Heart right ventricle (tissue), 16 donors: ENCODE measurements at regions not wholly inside any gene's neighbourhood (a gene's known extent, or its start where the extent isn't known, plus 50 kb on each side); places are given as distances from the start of the nearest gene placed in this dataset.

Experiments
- ATAC-seq, 8 donors: fragments of 200-7000 bp; cut with Tn5 transposase; one replicate each; pipeline ENCODE4 v1.9.1; 2020; ENCODE audit warnings: mild to moderate bottlenecking in 8 of 8, moderate library complexity in 8 of 8, moderate number of reproducible peaks in 1 of 8
- DNase-seq, 2 donors: peaks; one replicate each; pipeline ENCODE4 v3.0.0-alpha.2; 2020
- H3K27ac ChIP-seq, 10 donors: fragments of 200-600 bp; sonication (generic) in 2 of 10; one replicate each; pipeline versions ENCODE4 v1.5.0 to v1.8.0; 2020 to 2022; ENCODE audit warnings: mild to moderate bottlenecking in 3 of 10
- H3K27me3 ChIP-seq, 7 donors: fragments of 200-600 bp; one replicate each; pipeline ENCODE4 v1.8.0; 2021 to 2022; ENCODE audit warnings: mild to moderate bottlenecking in 2 of 7
- H3K36me3 ChIP-seq, 9 donors: fragments of 200-600 bp; sonication (generic) in 1 of 9; one replicate each; pipeline versions ENCODE4 v1.5.0 to v1.8.0; 2020 to 2022; ENCODE audit warnings: mild to moderate bottlenecking in 2 of 9
- H3K4me1 ChIP-seq, 9 donors: fragments of 200-600 bp; sonication (generic) in 1 of 9; one replicate each; pipeline versions ENCODE4 v1.5.0 to v1.8.0; 2020 to 2022; ENCODE audit warnings: mild to moderate bottlenecking in 4 of 9
- H3K4me3 ChIP-seq, 10 donors: fragments of 200-600 bp; sonication (generic) in 2 of 10; one replicate each; pipeline versions ENCODE4 v1.5.0 to v1.8.0; 2020 to 2022; ENCODE audit warnings: mild to moderate bottlenecking in 7 of 10, moderate library complexity in 2 of 10
- H3K9me3 ChIP-seq, 11 donors: fragments of 200-600 bp in 10 of 11; sonication (generic) in 2 of 11; one replicate each; pipeline versions ENCODE4 v1.5.0 to v1.8.0; 2013 to 2022; ENCODE audit warnings: mild to moderate bottlenecking in 2 of 11, control low read depth in 1 of 11, moderate library complexity in 1 of 11
- WGBS, 2 donors: extraction: QIAGEN DNeasy Blood & Tissue Kit; methylation state at CpG; one replicate each; pipeline ENCODE4 v1.1.7; 2013; ENCODE audit warnings: inconsistent platforms in 1 of 2; 5-methylcytosine and 5-hydroxymethylcytosine counted together
- intact Hi-C, 10 donors: fragments of 100-400 bp; cut with DNase I; formaldehyde crosslinking; loops; one replicate each; pipeline versions ENCODE4 v1.11.1 to v1.14.2; 2022
- TF ChIP-seq, protein P1 (sequence below), 9 donors: fragments of 200-600 bp; sonication (generic) in 2 of 9; IDR thresholded peaks; one replicate each; pipeline versions ENCODE4 v1.5.0 to v1.8.0; 2021 to 2022; ENCODE audit warnings: antibody characterized with exemption in 9 of 9, mild to moderate bottlenecking in 5 of 9, moderate library complexity in 1 of 9
- donor health status: Arrhythmogenic right ventricular cardiomyopathy.
- donor health status: ischemic (EF 13 %, LVEDD 7.1; RV severe dilation, severe dysfunction).
- donor health status: healthy with polysubstance abuse.
- donor health status: DM: no; HTN: yes; CAD: no.
- donor health status: DM: no; HTN: no; CAD: no.
- donor health status: ischemic (EF 25% LVEDD 6.9; RV normal size, moderate dysfunction).
- donor health status: ischemic (EF 25% LVEDD 5.7; RV mildly dilated, moderate dysfunction).
- donor health status: healthy.
- donor health status: DM: yes; HTN: yes; CAD: no.
- donor health status: Ischemic cardiomyopathy.
- donor health status: ischemic (EF 35%, LVEDD 5.7; RV mildly dilated, moderate dysfunction).
- donor health status: nonischemic (EF 11% LVEDD 7.7; RV severe dilation, severe dysfunction).
- donor health status: DM: yes; HTN: yes; CAD: no.
- donor health status: PGD.
- donor health status: ischemic (EF 29% LVEDD 5.4; RV normal size, mild dysfunction).
- donor health status: nonischemic (EF 23%, LVEDD 6.1; RV moderate dilation, normal function).

DNA sequence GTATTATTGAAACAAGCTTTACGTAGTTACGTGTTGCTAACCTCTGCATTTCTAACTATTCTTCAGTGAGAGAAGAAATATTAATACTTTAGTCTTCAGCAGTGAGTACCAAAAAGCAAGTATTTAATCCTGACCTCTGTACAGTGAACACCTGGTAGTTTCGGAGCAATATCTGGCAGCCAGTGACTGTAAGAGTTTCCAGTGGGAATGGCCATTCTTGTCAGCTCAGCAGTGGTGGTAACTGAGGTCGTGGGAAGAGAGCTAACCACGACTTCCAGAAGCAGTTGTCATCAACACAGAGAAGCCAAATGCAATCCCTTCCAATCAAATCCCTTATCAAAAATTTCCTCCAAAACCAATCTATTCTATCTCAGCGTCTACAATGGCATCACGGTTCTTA lies 1500.2 kb upstream of the FLRT2 start:
- 46 to 51% methylated on average over 7 of the region's 7 CpGs for WGBS, 2 donors
- TF ChIP-seq, protein P1, sequence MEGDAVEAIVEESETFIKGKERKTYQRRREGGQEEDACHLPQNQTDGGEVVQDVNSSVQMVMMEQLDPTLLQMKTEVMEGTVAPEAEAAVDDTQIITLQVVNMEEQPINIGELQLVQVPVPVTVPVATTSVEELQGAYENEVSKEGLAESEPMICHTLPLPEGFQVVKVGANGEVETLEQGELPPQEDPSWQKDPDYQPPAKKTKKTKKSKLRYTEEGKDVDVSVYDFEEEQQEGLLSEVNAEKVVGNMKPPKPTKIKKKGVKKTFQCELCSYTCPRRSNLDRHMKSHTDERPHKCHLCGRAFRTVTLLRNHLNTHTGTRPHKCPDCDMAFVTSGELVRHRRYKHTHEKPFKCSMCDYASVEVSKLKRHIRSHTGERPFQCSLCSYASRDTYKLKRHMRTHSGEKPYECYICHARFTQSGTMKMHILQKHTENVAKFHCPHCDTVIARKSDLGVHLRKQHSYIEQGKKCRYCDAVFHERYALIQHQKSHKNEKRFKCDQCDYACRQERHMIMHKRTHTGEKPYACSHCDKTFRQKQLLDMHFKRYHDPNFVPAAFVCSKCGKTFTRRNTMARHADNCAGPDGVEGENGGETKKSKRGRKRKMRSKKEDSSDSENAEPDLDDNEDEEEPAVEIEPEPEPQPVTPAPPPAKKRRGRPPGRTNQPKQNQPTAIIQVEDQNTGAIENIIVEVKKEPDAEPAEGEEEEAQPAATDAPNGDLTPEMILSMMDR (IDR thresholded peaks at IDR 0.05) = no peak
- Histone ChIP-seq H3K27ac (no peak overlapping the region), H3K36me3 (no peaks in the 10 kb centered on the region), H3K9me3 (no peaks in the 10 kb centered on the region), H3K4me3 (no peak overlapping the region), H3K4me1 (peaks cover 0 to 7% (median 0%) of the 10 kb centered on the region in 9 donors), H3K27me3 (no peaks in the 10 kb centered on the region)
- intact Hi-C loops = no loop called here
- DNase-seq (no peak), ATAC-seq (no peak)

DNA sequence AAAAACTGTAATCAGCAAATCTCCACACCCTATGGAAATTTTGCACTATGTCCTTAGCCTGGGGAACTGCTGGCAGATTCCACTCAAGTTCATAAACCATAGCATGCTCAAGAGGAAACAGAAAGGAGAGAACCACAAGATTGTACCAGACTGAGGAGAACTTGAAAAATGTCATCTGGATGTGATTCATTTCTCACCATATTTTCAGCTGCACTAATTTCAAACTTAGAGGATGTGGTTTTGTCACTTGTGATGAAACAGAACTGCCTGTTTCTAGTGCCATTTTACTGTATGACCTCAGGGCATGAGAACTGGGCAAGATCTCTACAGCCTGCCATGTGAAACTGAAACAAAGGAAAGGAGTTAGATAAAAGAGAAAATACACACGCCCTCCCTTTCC lies 1493.1 kb upstream of the FLRT2 start:
- ATAC-seq (no peak), DNase-seq (no peak)
- no peaks in the 10 kb centered on the region for H3K36me3 ChIP-seq
- TF ChIP-seq, protein P1 (IDR thresholded peaks at IDR 0.05) = no peak
- no peak overlapping the region for H3K4me3 ChIP-seq
- no peaks in the 10 kb centered on the region for H3K4me1 ChIP-seq
- intact Hi-C loops = no loop called here
- no peak overlapping the region for H3K27ac ChIP-seq
- 43 to 63% methylated on average over 1 of the region's 1 CpG for WGBS, 2 donors
- H3K27me3 ChIP-seq = no peaks in the 10 kb centered on the region
- no peaks in the 10 kb centered on the region for H3K9me3 ChIP-seq

DNA sequence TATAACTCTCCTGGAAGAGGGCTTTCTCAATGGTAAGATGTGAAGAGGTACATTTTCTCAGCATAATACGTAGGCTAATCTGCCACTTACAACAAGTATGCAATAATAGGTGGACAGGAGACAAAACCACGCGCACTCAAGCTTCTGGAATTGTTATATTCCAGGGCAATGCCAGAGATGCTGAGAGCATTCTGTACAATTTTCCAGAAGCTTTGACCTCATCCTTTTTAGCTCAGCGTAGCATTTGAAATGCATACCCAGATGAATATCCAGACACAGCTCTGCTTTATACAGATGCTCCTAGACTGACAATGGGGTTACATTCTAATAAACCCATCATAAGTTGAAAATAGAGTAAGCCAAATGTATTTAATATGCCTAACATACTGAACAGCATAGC lies 1492.4 kb upstream of the FLRT2 start:
- ATAC-seq (no peak), DNase-seq (no peak)
- Histone ChIP-seq H3K27ac (no peak overlapping the region), H3K4me1 (no peaks in the 10 kb centered on the region), H3K4me3 (no peak overlapping the region), H3K9me3 (no peaks in the 10 kb centered on the region), H3K36me3 (no peaks in the 10 kb centered on the region), H3K27me3 (no peaks in the 10 kb centered on the region)
- 77 to 94% methylated on average over 4 of the region's 4 CpGs for WGBS, 2 donors
- intact Hi-C loops = no loop called here
- TF ChIP-seq, protein P1 (IDR thresholded peaks at IDR 0.05) = no peak

DNA sequence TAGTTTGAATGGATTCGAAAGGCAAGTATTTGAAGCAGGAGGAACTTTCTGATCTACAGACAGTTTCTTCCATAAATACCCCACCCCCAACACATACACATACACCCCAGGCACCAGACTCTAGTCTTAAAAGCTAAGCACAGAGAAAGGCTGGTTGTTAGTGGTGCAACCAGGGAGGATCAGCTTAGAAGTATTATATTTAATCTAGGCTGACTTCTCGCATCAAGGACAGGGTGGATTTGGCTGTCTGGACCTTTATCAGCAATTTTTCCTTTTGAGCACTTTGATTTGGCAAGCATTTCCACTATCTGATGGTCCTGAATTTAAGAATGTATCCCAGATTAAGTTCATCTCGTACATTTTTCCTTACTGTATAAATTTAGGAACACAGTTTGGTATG lies 1489.8 kb upstream of the FLRT2 start:
- TF ChIP-seq, protein P1 (IDR thresholded peaks at IDR 0.05) = no peak
- Histone ChIP-seq H3K27me3 (no peaks in the 10 kb centered on the region), H3K27ac (no peak overlapping the region), H3K4me1 (no peaks in the 10 kb centered on the region), H3K9me3 (no peaks in the 10 kb centered on the region), H3K36me3 (no peaks in the 10 kb centered on the region), H3K4me3 (no peak overlapping the region)
- DNase-seq (no peak), ATAC-seq (no peak)
- WGBS, 2 donors = 75 to 77% methylated on average over 3 of the region's 3 CpGs
- intact Hi-C loops = no loop called here

DNA sequence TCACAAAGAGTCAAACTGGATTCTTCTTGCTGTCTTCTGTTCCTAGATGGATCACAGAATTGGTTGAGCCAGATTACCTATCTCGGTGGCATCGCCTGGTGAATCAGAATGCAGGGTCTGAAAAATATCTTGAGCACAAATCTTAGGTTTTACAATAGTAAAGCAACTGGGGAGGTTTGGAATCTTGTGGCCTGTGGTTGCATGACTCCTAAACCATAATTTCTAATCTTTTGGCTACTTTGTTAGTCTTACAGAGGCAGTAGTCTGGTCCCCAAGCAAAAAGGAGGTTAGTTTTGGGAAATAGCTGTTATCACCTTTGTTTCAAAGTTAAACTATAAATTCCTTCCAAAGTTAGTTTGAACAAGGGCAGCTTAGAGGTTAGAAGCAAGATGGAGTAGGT lies 1488.5 kb upstream of the FLRT2 start:
- TF ChIP-seq, protein P1 (IDR thresholded peaks at IDR 0.05) = no peak
- 95 to 97% methylated on average over 2 of the region's 2 CpGs for WGBS, 2 donors
- intact Hi-C loops = no loop called here
- Histone ChIP-seq H3K27ac (no peak overlapping the region), H3K27me3 (no peaks in the 10 kb centered on the region), H3K9me3 (no peaks in the 10 kb centered on the region), H3K36me3 (no peaks in the 10 kb centered on the region), H3K4me1 (no peaks in the 10 kb centered on the region), H3K4me3 (no peak overlapping the region)
- ATAC-seq (no peak), DNase-seq (no peak)
